Right forelimb (tissue), 1 donor: ENCODE measurements at regions not wholly inside any gene's neighbourhood (a gene's known extent, or its start where the extent isn't known, plus 50 kb on each side); places are given as distances from the start of the nearest gene placed in this dataset.

Experiments used
- DNase-seq: peaks from one replicate; pipeline ENCODE4 v3.0.0-alpha.2; 2018

- no peak for DNase-seq
Measured at GRCh38 chr12:127539226-127539858, 727.6 kb upstream of the TMEM132C start.

GRCh38 chr12:127542391-127542790, 724.6 kb upstream of the TMEM132C start:
- DNase-seq = no peak

GRCh38 chr12:127542931-127543330, 724.0 kb upstream of the TMEM132C start:
- no peak for DNase-seq

GRCh38 chr12:127546721-127547505, 720.1 kb upstream of the TMEM132C start:
- DNase-seq = no peak

- no peak for DNase-seq
Measured at GRCh38 chr12:127548123-127548553, 718.8 kb upstream of the TMEM132C start.

GRCh38 chr12:127550271-127550670, 716.7 kb upstream of the TMEM132C start:
- no peak for DNase-seq

- no peak for DNase-seq
Measured at GRCh38 chr12:127552838-127553237, 714.1 kb upstream of the TMEM132C start.

- no peak for DNase-seq
Measured at GRCh38 chr12:127555071-127555470, 711.9 kb upstream of the TMEM132C start.

GRCh38 chr12:127556231-127556886, 710.6 kb upstream of the TMEM132C start:
- no peak for DNase-seq

GRCh38 chr12:127558361-127558760, 708.6 kb upstream of the TMEM132C start:
- no peak for DNase-seq

- peak; percentile 48 for DNase-seq
Measured at GRCh38 chr12:127559349-127560040, 707.5 kb upstream of the TMEM132C start.

- no peak for DNase-seq
Measured at GRCh38 chr12:127560041-127560478, 706.9 kb upstream of the TMEM132C start.

GRCh38 chr12:127562816-127563215, 704.2 kb upstream of the TMEM132C start:
- DNase-seq = no peak

- DNase-seq = no peak
Measured at GRCh38 chr12:127565241-127565640, 701.7 kb upstream of the TMEM132C start.

- DNase-seq = no peak
Measured at GRCh38 chr12:127567531-127567930, 699.4 kb upstream of the TMEM132C start.

- DNase-seq = no peak
Measured at GRCh38 chr12:127570387-127570786, 696.6 kb upstream of the TMEM132C start.

GRCh38 chr12:127570793-127571360, 696.1 kb upstream of the TMEM132C start:
- no peak for DNase-seq

- DNase-seq = no peak
Measured at GRCh38 chr12:127571578-127571977, 695.4 kb upstream of the TMEM132C start.

- DNase-seq = no peak
Measured at GRCh38 chr12:127579446-127579845, 687.5 kb upstream of the TMEM132C start.

GRCh38 chr12:127582074-127582473, 684.9 kb upstream of the TMEM132C start:
- no peak for DNase-seq

- DNase-seq = no peak
Measured at GRCh38 chr12:127583041-127583440, 683.9 kb upstream of the TMEM132C start.

GRCh38 chr12:127588249-127588648, 678.7 kb upstream of the TMEM132C start:
- DNase-seq = no peak

- DNase-seq = no peak
Measured at GRCh38 chr12:127589541-127589940, 677.4 kb upstream of the TMEM132C start.
